ENCODE measurements at regions not wholly inside any gene's neighbourhood (a gene's known extent, or its start where the extent isn't known, plus 50 kb on each side); places are given as distances from the start of the nearest gene placed in this dataset.

DNA sequence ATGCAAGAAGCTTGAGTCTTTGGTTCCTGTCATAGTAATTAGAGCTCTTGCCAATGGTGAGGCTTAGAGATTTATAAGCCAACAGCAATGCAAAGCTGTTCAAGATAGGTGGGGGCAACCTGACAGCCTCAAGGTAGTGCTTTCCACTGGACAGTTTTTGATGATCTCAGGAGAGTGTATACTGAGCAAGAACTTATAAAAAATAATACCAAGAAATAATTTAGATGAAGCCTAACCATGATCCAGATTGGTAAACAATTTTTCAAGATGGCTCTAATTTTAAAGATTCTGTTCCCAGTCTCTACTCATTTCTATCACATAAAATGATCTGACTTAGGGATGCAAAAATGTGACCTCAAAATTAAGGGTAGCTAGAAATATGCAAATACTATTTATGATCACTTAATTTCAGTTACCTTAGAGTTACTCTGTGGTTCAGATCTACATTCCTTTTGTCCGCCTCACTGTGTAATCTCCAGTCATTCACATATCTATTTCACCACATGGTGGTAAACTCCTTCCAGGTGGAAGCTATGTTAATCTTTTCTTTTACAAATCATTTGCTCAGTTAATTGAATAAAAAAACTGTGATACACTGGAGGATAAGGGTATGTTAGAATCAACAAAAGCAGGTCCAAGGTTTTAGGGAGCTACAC lies 1228.0 kb upstream of the C9orf72 start:
- 78 to 86% methylated on average over 1 of the region's 1 CpG for whole genome bisulfite sequencing, 2 donors
- no peak overlapping the region for H3K27ac ChIP-seq
- TF ChIP-seq CTCF (IDR thresholded peaks at IDR 0.05), result no peak
- no peak for DNase-seq
- no peaks in the 10 kb centered on the region for H3K9me3 ChIP-seq
- intact Hi-C loops (cut with DNase I), result no loop called here
- H3K27me3 ChIP-seq, result no peaks in the 10 kb centered on the region
- no peak for ATAC-seq
- no peaks in the 10 kb centered on the region for H3K36me3 ChIP-seq
- no peak overlapping the region for H3K4me3 ChIP-seq
- no peaks in the 10 kb centered on the region for H3K4me1 ChIP-seq

GRCh38 chr9:28805197-28805596 lies 1231.9 kb upstream of the C9orf72 start:
- Histone ChIP-seq H3K27me3 (no peaks in the 10 kb centered on the region), H3K27ac (no peak overlapping the region), H3K36me3 (no peaks in the 10 kb centered on the region), H3K9me3 (no peaks in the 10 kb centered on the region), H3K4me1 (no peaks in the 10 kb centered on the region), H3K4me3 (no peak overlapping the region)
- 78 to 90% methylated on average over 1 of the region's 1 CpG for WGBS, 2 donors
- no peak for TF ChIP-seq CTCF (IDR thresholded peaks at IDR 0.05)
- intact Hi-C loops (cut with DNase I), result no loop called here
- ATAC-seq (no peak), DNase-seq (no peak)

- intact Hi-C loops (cut with DNase I), result no loop called here
- no peak overlapping the region for H3K27ac ChIP-seq
- H3K4me1 ChIP-seq, result no peaks in the 10 kb centered on the region
- no peaks in the 10 kb centered on the region for H3K36me3 ChIP-seq
- no peak for TF ChIP-seq CTCF (IDR thresholded peaks at IDR 0.05)
- H3K4me3 ChIP-seq, result no peak overlapping the region
- H3K27me3 ChIP-seq, result no peaks in the 10 kb centered on the region
- no peaks in the 10 kb centered on the region for H3K9me3 ChIP-seq
- ATAC-seq (no peak), DNase-seq (no peak)
These were observed 1234.8 kb upstream of the C9orf72 start for GRCh38 chr9:28808042-28808441.

DNA sequence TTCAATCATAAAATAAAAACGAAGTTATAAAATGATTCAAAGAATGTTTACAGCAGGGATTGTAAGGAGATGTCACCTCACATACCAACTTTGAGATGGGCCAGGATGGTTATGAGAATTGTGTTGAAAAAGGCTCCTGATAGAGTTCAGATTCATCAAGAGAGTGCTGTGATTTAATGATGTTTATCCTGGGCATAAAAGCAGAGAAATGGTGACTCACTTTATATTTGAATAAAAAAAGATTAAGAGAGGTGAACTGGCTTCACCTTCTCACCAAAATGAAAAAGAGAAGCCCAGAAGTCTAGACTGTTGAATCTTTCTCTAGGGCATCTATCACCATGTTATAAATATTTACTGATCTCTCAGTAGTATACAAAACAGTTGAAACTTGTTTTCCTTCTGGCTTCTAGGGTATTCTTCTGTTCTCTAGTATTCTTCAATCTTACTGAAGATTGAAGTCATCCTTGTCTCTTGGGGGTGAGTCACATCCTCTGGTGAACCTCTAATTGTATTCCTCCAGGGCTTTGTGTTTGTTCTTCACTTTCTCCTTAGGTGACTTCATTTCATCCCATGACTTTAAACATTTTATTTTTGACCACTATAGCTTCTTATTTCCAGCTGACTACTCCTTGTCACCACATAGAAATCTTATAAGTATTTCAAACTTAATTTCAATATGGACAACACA lies 1237.3 kb upstream of the C9orf72 start:
- Histone ChIP-seq H3K4me1 (no peaks in the 10 kb centered on the region), H3K27me3 (no peaks in the 10 kb centered on the region), H3K9me3 (no peaks in the 10 kb centered on the region), H3K4me3 (no peak overlapping the region), H3K27ac (no peak overlapping the region), H3K36me3 (no peaks in the 10 kb centered on the region)
- TF ChIP-seq CTCF (IDR thresholded peaks at IDR 0.05), result no peak
- ATAC-seq (no peak), DNase-seq (no peak)
- intact Hi-C loops (cut with DNase I), result no loop called here
- 41 to 65% methylated on average over 1 of the region's 1 CpG for WGBS, 2 donors
